NCI-H1417 treated with DMSO at 0.1 percent for 48 hours (cell line): ENCODE measurements at regions not wholly inside any gene's neighbourhood (a gene's known extent, or its start where the extent isn't known, plus 50 kb on each side); places are given as distances from the start of the nearest gene placed in this dataset.

Experiments
- DNase-seq: peaks from one replicate; lab custom pipeline; 2025; lab: John Stamatoyannopoulos, UW

DNA sequence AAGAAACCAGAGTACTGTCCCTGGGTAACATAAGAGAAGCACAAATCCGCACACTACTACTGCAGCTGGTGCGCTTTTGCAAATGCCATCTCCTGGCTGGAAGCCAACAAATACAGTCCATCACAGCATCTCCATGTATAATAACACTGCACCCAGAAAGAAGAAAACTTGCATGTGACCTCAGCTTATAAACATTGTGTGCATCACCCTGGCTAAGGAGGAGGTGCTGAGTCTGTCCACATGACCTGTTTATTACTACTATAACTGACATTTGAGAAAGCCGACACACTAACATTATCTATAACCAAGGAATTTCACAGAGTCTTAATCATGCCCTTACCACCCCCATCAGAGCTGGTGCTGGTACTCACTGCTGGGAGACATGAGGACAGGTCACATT is 516.8 kb downstream of the CFAP47 start:
- DNase-seq = no peak

GRCh38 chrX:36443007-36443406 is 523.5 kb downstream of the CFAP47 start:
- no peak for DNase-seq

GRCh38 chrX:36445566-36445965 is 526.0 kb downstream of the CFAP47 start:
- DNase-seq = no peak

DNA sequence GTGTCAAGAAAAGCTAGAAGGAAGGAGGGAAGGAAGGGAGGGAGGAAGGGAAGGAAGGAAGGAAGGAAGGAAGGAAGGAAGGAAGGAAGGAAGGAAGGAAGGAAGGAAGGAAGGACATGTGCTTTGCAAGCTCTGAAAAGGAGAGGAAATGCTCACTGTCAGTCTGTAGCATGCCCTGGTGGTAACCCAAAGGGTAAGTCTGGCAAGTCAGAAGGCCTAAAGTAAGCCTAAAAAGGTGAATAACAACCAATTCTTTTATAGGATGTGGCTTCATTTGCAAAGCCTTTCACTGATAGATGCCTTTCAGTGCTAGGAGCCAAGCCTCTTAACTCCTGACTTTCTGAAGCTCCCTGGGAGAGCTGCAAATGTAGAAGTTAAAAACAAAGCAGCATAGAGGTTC is 542.6 kb downstream of the CFAP47 start:
- no peak for DNase-seq

DNA sequence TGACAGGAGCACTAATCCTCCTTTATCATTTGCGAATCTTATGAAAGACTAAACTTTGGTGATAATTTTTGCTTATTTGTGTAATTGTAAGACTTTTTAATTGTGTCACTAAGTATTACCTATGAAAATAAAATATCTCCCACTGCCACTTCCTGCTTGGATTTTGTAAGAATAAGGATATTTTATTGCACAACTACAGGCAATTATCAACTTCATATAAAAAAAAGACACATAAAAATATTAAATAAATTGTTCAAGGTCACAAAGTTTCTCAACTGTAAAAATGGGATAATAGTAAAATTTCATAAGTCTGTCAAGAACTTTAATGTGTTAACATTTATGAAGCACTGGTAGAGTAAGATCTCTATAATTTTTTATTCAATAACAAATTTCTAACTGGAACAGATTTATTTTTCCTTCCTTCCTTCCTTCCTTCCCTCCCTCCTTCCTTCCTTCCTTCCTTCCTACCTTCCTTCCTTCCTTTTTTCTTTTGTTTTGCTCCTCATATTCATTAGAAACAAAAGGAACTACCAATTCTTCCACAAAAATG is 527.6 kb upstream of the FAM47C start:
- DNase-seq = no peak

GRCh38 chrX:36501169-36501702 is 506.9 kb upstream of the FAM47C start:
- DNase-seq = no peak

DNA sequence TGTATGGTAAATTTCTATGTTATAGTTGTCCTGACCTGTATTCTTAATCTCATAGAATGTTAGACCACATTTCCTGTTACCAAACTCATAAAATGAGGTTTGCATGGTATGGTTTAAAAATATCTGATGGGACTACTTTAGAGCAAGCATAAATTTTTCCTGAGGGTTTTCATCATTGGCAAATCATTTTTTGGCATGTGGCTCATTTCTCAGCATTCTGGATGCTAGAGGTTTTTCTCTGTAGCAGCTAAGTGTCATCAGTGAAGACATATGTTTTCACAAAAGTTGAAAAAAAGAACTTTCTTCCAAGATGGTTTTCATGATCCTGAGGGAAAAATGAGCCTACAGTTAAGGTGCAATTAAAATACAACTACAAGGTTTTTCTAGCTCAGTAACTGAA is 503.5 kb upstream of the FAM47C start:
- DNase-seq = no peak

DNA sequence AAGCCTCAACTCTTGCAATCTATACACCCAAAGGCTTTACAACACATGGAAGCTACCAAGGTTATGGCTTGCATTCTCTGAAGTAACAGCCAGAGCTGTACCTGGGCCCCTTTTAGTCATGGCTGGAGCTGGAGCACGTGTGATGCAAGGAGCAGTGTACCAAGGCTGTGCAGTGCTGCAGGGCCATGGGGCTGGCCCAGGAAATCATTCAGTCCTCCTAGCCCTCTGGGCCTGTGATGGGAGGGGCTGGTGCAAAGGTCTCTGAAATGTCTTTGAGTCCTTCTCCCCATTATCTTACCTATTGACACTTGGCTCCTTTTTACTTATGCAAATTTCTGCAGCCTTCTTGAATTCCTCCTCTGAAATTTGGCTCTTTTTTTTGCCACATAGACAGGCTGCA is 500.1 kb upstream of the FAM47C start:
- no peak for DNase-seq

- DNase-seq = no peak
These were observed 497.4 kb upstream of the FAM47C start for GRCh38 chrX:36510736-36511135.

- DNase-seq = no peak
These were observed 479.5 kb upstream of the FAM47C start for GRCh38 chrX:36528661-36529060.

DNA sequence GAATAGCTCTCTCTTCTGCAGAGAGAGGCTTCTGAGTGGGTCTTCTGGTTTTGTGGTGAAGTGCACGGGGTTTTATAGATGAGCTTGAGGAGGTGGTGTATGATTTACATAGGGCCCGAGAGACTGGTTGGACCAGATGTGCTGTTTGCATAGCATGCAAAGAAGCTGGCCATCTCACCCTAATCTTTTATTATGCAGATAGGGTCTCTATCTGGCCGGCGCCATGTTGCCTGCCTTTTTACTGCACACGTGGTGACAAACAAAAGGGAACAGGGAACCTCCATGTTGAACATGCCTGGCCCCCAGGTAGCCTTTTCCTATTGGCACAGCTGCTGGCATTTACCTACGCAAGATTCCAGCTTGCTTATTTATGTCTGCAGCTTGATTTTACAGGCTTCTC is 473.3 kb upstream of the FAM47C start:
- no peak for DNase-seq

DNA sequence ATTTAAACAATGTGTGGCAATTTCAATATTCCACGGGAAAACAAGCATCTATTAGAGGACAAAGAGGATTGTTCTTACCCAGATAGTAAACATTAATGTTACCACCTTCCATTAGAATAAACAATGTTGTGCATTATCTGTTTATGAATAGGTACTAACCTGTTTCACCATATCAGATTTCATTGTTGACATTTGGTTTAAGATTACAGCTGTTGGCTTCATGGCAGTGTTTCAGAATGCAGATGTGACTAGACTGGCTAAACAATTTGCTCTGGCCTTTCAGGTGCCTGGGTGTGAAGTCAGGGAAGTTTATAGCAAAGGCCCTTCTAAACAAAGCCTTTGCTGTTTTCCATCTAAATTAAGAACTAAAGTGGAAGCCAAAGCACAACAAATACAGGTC is 464.7 kb upstream of the FAM47C start:
- no peak for DNase-seq

DNA sequence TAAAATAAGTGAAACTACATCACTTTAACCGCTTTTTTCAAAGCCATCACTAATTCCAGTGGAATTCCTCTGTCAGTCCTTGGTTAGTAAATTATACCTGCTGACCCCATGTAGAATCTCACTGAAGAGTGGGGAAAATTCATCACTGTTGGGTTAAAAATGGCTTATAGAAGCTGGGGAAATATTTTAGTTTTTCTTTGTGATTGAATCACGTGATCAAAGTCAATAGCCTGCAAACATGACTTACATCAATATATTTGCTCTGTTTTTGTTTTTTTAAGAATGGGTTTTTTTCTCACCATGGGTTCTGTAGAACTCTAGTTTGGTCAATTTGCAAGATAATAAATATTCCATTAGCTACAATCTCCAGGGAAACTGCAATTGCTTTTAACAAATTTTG is 445.2 kb upstream of the FAM47C start:
- DNase-seq = no peak

- DNase-seq = no peak
These were observed 439.2 kb upstream of the FAM47C start for GRCh38 chrX:36568946-36569345.

DNA sequence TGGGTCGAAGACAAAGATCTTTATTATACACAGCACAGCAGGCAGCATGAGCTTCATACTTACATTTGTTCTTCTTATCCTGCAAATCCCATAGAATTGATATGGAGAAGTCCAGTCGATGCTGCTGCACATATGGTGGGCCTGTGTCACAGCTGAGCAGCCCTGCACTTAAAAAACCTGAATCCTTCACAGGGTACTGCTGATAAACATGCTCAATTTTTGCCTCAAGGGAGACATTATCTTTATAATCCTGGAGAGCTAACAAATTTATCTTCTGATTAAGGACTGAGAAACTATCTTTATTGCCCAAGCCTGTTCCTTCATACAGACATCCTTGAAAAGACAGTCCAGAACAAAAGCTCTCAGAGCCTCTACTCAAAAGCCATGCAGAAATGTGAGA is 434.4 kb upstream of the FAM47C start:
- DNase-seq = no peak

- DNase-seq = no peak
These were observed 432.5 kb upstream of the FAM47C start for GRCh38 chrX:36575670-36576069.

DNA sequence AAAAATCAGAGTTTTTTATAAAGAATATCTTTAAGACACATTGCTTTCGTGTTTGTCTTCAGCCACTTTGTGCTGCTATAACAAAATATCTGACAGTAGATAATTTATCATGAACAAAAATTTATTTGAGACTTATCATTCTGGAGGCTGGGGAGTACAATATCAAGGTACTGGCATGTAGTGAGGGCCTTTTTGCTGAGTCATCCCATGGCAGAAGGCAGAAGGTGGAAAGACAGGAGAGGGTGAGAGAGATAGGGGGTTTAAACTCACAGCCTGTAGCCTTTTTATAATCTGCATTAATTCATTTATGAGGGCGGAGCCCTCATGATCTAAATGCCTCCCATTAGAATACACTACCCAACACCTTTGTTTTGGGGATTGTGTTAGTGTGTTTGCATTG is 431.2 kb upstream of the FAM47C start:
- no peak for DNase-seq

DNA sequence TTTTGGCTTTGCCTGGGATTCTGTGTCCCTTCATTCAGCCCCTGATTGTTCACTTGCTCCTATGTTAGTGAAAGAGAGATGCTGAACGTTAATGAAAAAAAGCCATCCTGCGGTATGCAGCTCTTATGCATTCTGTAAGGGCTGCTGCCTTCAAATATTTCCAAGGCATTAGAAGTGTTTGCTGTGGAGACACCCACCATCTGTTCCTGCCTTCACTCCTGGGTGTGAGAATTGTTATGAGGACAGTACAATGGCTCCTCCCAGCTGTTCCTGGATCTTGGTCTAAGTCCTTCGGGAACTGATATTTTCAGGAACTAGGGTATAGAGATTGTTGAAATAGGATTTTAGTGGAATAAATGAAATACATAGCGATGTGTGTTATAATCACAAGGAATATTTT is 427.1 kb upstream of the FAM47C start:
- DNase-seq = no peak

DNA sequence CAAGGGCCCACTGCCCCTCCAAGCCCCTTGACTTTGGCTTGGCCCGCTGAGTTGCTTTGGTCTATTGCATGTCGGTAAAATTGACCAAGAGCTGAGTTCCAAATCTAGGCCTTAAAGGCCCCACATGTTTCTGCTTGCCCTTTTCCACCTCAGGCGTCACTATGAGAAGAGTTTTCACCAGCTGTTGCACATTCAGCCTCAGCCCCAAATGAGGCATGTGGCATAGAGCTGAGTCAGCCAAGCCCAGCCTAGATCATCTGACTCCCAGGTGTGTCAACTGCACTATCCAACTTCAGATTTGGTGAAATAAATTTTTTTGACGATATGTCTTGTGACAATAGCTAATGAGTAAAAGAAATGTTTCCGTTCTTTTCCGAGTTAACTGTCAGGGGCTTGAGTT is 424.5 kb upstream of the FAM47C start:
- DNase-seq = no peak

GRCh38 chrX:36609616-36610585 is 398.3 kb upstream of the FAM47C start:
- DNase-seq = no peak

- DNase-seq = no peak
These were observed 381.3 kb upstream of the FAM47C start for GRCh38 chrX:36626898-36627297.

GRCh38 chrX:36640232-36640631 is 367.9 kb upstream of the FAM47C start:
- no peak for DNase-seq

DNA sequence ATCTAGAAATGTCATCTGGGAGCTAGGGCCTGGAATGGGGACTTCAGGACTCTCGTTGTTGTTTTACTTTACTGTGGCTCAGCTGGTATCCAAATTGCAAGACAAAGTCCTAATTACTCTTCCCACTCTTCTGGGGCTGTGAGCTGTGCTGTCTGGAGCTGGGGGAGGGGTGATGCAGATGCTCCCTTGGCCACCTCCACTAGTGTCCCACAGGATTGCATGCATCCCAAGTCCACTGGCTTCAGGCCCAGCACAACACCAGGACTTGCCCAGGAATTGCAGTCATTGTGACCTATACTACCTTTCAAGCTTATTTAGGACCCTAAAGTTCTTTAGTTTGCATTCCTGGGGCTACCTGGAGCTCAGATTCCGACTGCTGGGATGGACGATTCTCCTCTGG is 366.1 kb upstream of the FAM47C start:
- DNase-seq = no peak

- DNase-seq = no peak
These were observed 357.5 kb upstream of the FAM47C start for GRCh38 chrX:36650622-36651021.
